ENCODE measurements at regions not wholly inside any gene's neighbourhood (a gene's known extent, or its start where the extent isn't known, plus 50 kb on each side); places are given as distances from the start of the nearest gene placed in this dataset.
"Not testable (repeated sequence)": the region's sequence is repeated elsewhere in the genome, so short reads cannot be mapped to it uniquely, and the experiment has no call there.

- Histone ChIP-seq H3K27me3 (ENCODE audit: low read depth) (no peaks in the 10 kb centered on the region), H3K4me1 (no peaks in the 10 kb centered on the region), H3K4me3 (no peak overlapping the region), H3K36me3 (replicated peaks) (no peaks in the 10 kb centered on the region), H3K9me3 (no peaks in the 10 kb centered on the region)
- no peak for DNase-seq (ENCODE audit: low spot score in 2 of 2)
- in situ Hi-C loops (cut with MboI; ENCODE audit: low sequenced_read_pairs): no loop called here
These were observed 72.5 kb upstream of the RASA1 start for GRCh38 chr5:87195104-87195591.

GRCh38 chr5:87195616-87196015 lies 72.1 kb upstream of the RASA1 start:
- Histone ChIP-seq H3K4me1 (no peaks in the 10 kb centered on the region), H3K27me3 (ENCODE audit: low read depth) (no peaks in the 10 kb centered on the region), H3K9me3 (no peaks in the 10 kb centered on the region), H3K4me3 (no peak overlapping the region), H3K36me3 (replicated peaks) (no peaks in the 10 kb centered on the region)
- in situ Hi-C loops (cut with MboI; ENCODE audit: low sequenced_read_pairs): no loop called here
- DNase-seq (ENCODE audit: low spot score in 2 of 2): no peak

- Histone ChIP-seq H3K27me3 (ENCODE audit: low read depth) (no peaks in the 10 kb centered on the region), H3K4me1 (no peaks in the 10 kb centered on the region), H3K4me3 (no peak overlapping the region), H3K9me3 (no peaks in the 10 kb centered on the region), H3K36me3 (replicated peaks) (no peaks in the 10 kb centered on the region)
- in situ Hi-C loops (cut with MboI; ENCODE audit: low sequenced_read_pairs): no loop called here
- DNase-seq (ENCODE audit: low spot score in 2 of 2): no peak
These were observed 69.7 kb upstream of the RASA1 start for GRCh38 chr5:87198010-87198409.

GRCh38 chr5:87199246-87199645 lies 68.4 kb upstream of the RASA1 start:
- DNase-seq (ENCODE audit: low spot score in 2 of 2); H3K27me3 ChIP-seq (ENCODE audit: low read depth); H3K9me3 ChIP-seq; H3K4me3 ChIP-seq; H3K4me1 ChIP-seq; H3K36me3 ChIP-seq (replicated peaks); in situ Hi-C loops (cut with MboI; ENCODE audit: low sequenced_read_pairs): not testable (repeated sequence)

GRCh38 chr5:87199704-87200103 lies 68.0 kb upstream of the RASA1 start:
- H3K27me3 ChIP-seq (ENCODE audit: low read depth); H3K4me3 ChIP-seq; DNase-seq (ENCODE audit: low spot score in 2 of 2); H3K4me1 ChIP-seq; H3K36me3 ChIP-seq (replicated peaks); in situ Hi-C loops (cut with MboI; ENCODE audit: low sequenced_read_pairs); H3K9me3 ChIP-seq: not testable (repeated sequence)

- DNase-seq (ENCODE audit: low spot score in 2 of 2): no peak
- no peaks in the 10 kb centered on the region for H3K36me3 ChIP-seq (replicated peaks)
- in situ Hi-C loops (cut with MboI; ENCODE audit: low sequenced_read_pairs): no loop called here
- no peak overlapping the region for H3K4me3 ChIP-seq
- no peaks in the 10 kb centered on the region for H3K9me3 ChIP-seq
- no peaks in the 10 kb centered on the region for H3K27me3 ChIP-seq (ENCODE audit: low read depth)
- no peaks in the 10 kb centered on the region for H3K4me1 ChIP-seq
These were observed 57.6 kb upstream of the RASA1 start for GRCh38 chr5:87210076-87210475.

GRCh38 chr5:87210743-87211142 lies 56.9 kb upstream of the RASA1 start:
- H3K4me1 ChIP-seq: no peaks in the 10 kb centered on the region
- H3K9me3 ChIP-seq: no peaks in the 10 kb centered on the region
- in situ Hi-C loops (cut with MboI; ENCODE audit: low sequenced_read_pairs): no loop called here
- H3K36me3 ChIP-seq (replicated peaks): no peaks in the 10 kb centered on the region
- no peaks in the 10 kb centered on the region for H3K27me3 ChIP-seq (ENCODE audit: low read depth)
- DNase-seq (ENCODE audit: low spot score in 2 of 2): no peak
- H3K4me3 ChIP-seq: no peak overlapping the region

- in situ Hi-C loops (cut with MboI; ENCODE audit: low sequenced_read_pairs): no loop called here
- H3K4me1 ChIP-seq: no peaks in the 10 kb centered on the region
- H3K36me3 ChIP-seq (replicated peaks): no peaks in the 10 kb centered on the region
- no peak overlapping the region for H3K4me3 ChIP-seq
- no peaks in the 10 kb centered on the region for H3K27me3 ChIP-seq (ENCODE audit: low read depth)
- no peak for DNase-seq (ENCODE audit: low spot score in 2 of 2)
- no peaks in the 10 kb centered on the region for H3K9me3 ChIP-seq
These were observed 56.0 kb upstream of the RASA1 start for GRCh38 chr5:87211676-87212075.

GRCh38 chr5:87212183-87212582 lies 55.5 kb upstream of the RASA1 start:
- H3K4me3 ChIP-seq; DNase-seq (ENCODE audit: low spot score in 2 of 2); in situ Hi-C loops (cut with MboI; ENCODE audit: low sequenced_read_pairs); H3K36me3 ChIP-seq (replicated peaks); H3K4me1 ChIP-seq; H3K9me3 ChIP-seq; H3K27me3 ChIP-seq (ENCODE audit: low read depth): not testable (repeated sequence)

GRCh38 chr5:87217480-87217879 lies 50.2 kb upstream of the RASA1 start:
- H3K4me1 ChIP-seq; H3K36me3 ChIP-seq (replicated peaks); H3K4me3 ChIP-seq; H3K9me3 ChIP-seq; in situ Hi-C loops (cut with MboI; ENCODE audit: low sequenced_read_pairs); DNase-seq (ENCODE audit: low spot score in 2 of 2); H3K27me3 ChIP-seq (ENCODE audit: low read depth): not testable (repeated sequence)

All from HAP-1 (cell line).